MCF 10A (cell line): ENCODE measurements at regions not wholly inside any gene's neighbourhood (a gene's known extent, or its start where the extent isn't known, plus 50 kb on each side); places are given as distances from the start of the nearest gene placed in this dataset.

Experiments used
- BruUV-seq: library from RNA; stranded (reverse); fragments of 400-500 nt; replicated peaks from 2 replicates; lab custom pipeline; 2021; lab: Mats Ljungman, UMichigan
- CTCF ChIA-PET: fragments of 300-600 bp; sonication (Branson Sonifier 250); formaldehyde crosslinking; extraction: SDS; loops from one replicate; lab custom pipeline; 2021; ENCODE audit warnings: antibody characterized with exemption, inconsistent platforms; lab: Yijun Ruan, JAX
- POLR2A ChIA-PET: fragments of 300-600, 350-650 bp; sonication (Branson Sonifier 250); formaldehyde crosslinking; extraction: SDS; loops from one replicate; lab custom pipeline; 2020; ENCODE audit warnings: antibody characterized with exemption, inconsistent platforms; lab: Yijun Ruan, JAX
- DNase-seq: peaks from one replicate; pipeline ENCODE4 v3.0.0-alpha.2; 2018; ENCODE audit not compliant: unreplicated experiment
- H3K27ac Mint-ChIP-seq: one replicate; pipeline ENCODE4 v1.8.0; 2022; ENCODE audit warnings: mild to moderate bottlenecking, low read depth, mixed read lengths; ENCODE audit not compliant: unreplicated experiment
- H3K27me3 Mint-ChIP-seq: one replicate; pipeline ENCODE4 v1.8.0; 2022; ENCODE audit warnings: mixed read lengths; ENCODE audit not compliant: insufficient read depth, unreplicated experiment
- H3K36me3 Mint-ChIP-seq: one replicate; pipeline ENCODE4 v1.8.0; 2022; ENCODE audit warnings: mild to moderate bottlenecking, moderate library complexity, mixed read lengths; ENCODE audit not compliant: insufficient read depth, unreplicated experiment
- H3K4me1 Mint-ChIP-seq: one replicate; pipeline ENCODE4 v1.8.0; 2022; ENCODE audit warnings: mixed read lengths; ENCODE audit not compliant: insufficient read depth, unreplicated experiment
- H3K4me3 Mint-ChIP-seq: one replicate; pipeline ENCODE4 v1.8.0; 2022; ENCODE audit warnings: mild to moderate bottlenecking, moderate library complexity, mixed read lengths; ENCODE audit not compliant: unreplicated experiment
- H3K9me3 Mint-ChIP-seq: one replicate; pipeline ENCODE4 v1.8.0; 2022; ENCODE audit warnings: mixed read lengths; ENCODE audit not compliant: unreplicated experiment
- intact Hi-C: fragments of 100-400 bp; cut with micrococcal nuclease; formaldehyde crosslinking; loops from 2 replicates; pipeline ENCODE4 v1.14.1; 2022
- TF ChIP-seq, protein P1 (sequence below): fragments of 200-600 bp; IDR thresholded peaks from one replicate; pipeline ENCODE4 v1.8.0; 2022; ENCODE audit warnings: antibody characterized with exemption, mild to moderate bottlenecking; ENCODE audit not compliant: unreplicated experiment

DNA sequence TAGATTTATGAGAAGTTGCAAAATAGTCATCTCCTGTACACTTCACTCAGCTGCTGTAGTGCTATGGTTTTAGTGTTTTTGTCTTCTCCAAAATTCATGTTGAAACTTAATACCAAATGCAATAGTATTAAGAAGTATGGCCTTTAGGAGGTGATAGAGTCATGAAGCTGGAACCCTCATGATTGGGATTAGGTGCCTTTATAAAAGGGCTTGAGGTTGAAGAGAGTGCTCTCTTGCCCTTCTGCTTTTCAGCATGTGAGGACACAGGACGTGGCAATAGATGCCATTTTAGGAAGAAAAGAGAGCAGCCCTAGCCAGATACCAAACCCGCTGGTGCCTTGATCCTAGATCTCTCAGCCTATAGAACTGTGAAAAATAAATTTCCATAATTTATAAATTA, 87.6 kb downstream of the CTH start:
- TF ChIP-seq, protein P1, sequence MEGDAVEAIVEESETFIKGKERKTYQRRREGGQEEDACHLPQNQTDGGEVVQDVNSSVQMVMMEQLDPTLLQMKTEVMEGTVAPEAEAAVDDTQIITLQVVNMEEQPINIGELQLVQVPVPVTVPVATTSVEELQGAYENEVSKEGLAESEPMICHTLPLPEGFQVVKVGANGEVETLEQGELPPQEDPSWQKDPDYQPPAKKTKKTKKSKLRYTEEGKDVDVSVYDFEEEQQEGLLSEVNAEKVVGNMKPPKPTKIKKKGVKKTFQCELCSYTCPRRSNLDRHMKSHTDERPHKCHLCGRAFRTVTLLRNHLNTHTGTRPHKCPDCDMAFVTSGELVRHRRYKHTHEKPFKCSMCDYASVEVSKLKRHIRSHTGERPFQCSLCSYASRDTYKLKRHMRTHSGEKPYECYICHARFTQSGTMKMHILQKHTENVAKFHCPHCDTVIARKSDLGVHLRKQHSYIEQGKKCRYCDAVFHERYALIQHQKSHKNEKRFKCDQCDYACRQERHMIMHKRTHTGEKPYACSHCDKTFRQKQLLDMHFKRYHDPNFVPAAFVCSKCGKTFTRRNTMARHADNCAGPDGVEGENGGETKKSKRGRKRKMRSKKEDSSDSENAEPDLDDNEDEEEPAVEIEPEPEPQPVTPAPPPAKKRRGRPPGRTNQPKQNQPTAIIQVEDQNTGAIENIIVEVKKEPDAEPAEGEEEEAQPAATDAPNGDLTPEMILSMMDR = no peak
- intact Hi-C loops = no loop called here
- Mint-ChIP-seq H3K4me3 (no peak overlapping the region), H3K27me3 (no peaks in the 10 kb centered on the region), H3K36me3 (peaks cover 5% of the 10 kb centered on the region), H3K4me1 (no peaks in the 10 kb centered on the region), H3K9me3 (no peaks in the 10 kb centered on the region), H3K27ac (no peak overlapping the region)
- ChIA-PET POLR2A (no interaction called here), CTCF (interaction anchor here (1.0 kb wide), 1 partner anchor 357 kb away, joined by 3 read pairs; no protein-coding TSS in a partner anchor)
- DNase-seq = no peak
- BruUV-seq = no TSS peak

DNA sequence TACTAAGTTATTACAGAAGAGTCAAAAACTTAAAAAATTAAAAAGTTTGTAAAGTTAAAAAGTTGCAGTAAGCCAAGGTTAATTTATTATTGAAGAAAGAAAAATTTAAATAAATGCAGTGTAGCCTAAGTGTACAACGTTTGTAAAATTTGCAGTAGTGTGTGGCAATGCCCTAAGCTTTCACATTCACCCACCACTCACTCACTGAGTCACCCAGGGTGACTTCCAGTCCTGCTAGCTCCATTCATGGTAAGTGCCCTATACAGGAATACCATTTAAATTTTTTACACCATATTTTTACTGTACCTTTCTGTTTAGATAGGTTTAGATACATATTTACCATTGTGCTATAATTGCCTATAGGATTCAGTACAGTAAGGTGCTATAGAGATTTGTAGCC, 88.6 kb downstream of the CTH start:
- no TSS peak for BruUV-seq
- no peak overlapping the region for H3K4me3 Mint-ChIP-seq
- ChIA-PET POLR2A (no interaction called here), CTCF (interaction anchor here (0.6 to 1.0 kb wide), 2 partner anchors 16 to 358 kb away, joined by 3 read pairs; no protein-coding TSS in a partner anchor)
- intact Hi-C loops = no loop called here
- no peaks in the 10 kb centered on the region for H3K9me3 Mint-ChIP-seq
- TF ChIP-seq, protein P1 = no peak
- no peak overlapping the region for H3K27ac Mint-ChIP-seq
- peak; percentile 30 for DNase-seq
- no peaks in the 10 kb centered on the region for H3K27me3 Mint-ChIP-seq
- no peaks in the 10 kb centered on the region for H3K4me1 Mint-ChIP-seq
- peaks cover 5% of the 10 kb centered on the region for H3K36me3 Mint-ChIP-seq

DNA sequence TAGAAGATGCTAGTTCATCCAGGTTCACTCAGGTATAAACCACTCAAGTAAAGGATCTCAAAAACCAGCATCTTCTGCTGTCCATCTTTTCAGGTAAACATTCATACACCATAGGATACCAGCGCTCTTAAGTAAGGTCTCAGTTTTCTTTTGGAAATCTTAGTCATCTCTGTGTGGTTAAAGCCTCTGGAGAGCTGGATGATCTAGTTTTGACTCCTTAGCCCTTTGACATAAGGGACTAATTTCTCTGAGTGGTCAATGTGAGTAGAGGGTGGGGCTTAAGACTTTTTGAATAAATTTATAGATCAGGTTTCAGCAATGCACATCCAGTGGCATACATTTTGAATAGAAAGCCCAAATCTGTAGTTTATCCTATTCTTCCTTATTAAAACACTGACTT, 92.3 kb downstream of the CTH start:
- no peaks in the 10 kb centered on the region for H3K9me3 Mint-ChIP-seq
- TF ChIP-seq, protein P1 = no peak
- H3K4me1 Mint-ChIP-seq = no peaks in the 10 kb centered on the region
- H3K27me3 Mint-ChIP-seq = no peaks in the 10 kb centered on the region
- ChIA-PET POLR2A (no interaction called here), CTCF (interaction anchor here (0.9 kb wide), 1 partner anchor 9 kb away, joined by 3 read pairs; no protein-coding TSS in a partner anchor)
- no peak for DNase-seq
- intact Hi-C loops = no loop called here
- H3K36me3 Mint-ChIP-seq = peaks cover 5% of the 10 kb centered on the region
- no peak overlapping the region for H3K4me3 Mint-ChIP-seq
- no peak overlapping the region for H3K27ac Mint-ChIP-seq
- no TSS peak for BruUV-seq

DNA sequence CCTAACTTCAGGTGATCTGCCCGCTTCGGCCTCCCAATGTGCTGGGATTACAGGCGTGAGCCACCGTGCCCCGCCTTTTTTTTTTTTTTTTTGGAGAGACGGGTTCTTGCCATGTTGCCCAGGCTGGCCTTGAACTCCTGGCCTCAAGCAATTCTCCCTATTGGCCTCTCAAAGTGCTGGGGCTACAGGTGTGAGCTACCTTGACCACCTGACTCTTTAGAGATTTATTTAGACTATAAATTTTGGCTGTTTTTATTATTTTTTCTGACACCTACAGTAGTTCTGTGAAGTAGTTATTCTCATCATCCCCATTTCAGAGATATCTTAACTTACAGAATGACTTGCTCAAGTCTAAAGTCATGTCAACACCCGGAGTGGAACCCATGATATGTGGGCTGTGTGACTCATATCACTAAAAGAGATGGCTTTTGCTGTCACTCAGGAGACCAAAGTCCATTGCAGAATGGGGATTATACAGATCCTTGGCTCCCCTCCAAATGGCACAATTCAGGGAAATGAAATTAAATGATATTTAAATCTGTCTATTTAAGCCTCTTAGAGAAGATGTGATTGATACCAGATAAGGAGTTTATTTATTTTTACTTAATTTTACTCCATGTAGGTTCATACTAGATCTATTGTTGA, 93.2 kb downstream of the CTH start:
- DNase-seq = no peak
- H3K27ac Mint-ChIP-seq = no peak overlapping the region
- peaks cover 5% of the 10 kb centered on the region for H3K36me3 Mint-ChIP-seq
- no peaks in the 10 kb centered on the region for H3K9me3 Mint-ChIP-seq
- H3K4me3 Mint-ChIP-seq = no peak overlapping the region
- no peaks in the 10 kb centered on the region for H3K27me3 Mint-ChIP-seq
- ChIA-PET POLR2A (no interaction called here), CTCF (no interaction called here)
- TF ChIP-seq, protein P1 = no peak
- no peaks in the 10 kb centered on the region for H3K4me1 Mint-ChIP-seq
- intact Hi-C loops = no loop called here
- BruUV-seq = no TSS peak
